H1 (cell line): ENCODE measurements at regions not wholly inside any gene's neighbourhood (a gene's known extent, or its start where the extent isn't known, plus 50 kb on each side); places are given as distances from the start of the nearest gene placed in this dataset.

Experiments
- CTCF ChIA-PET: fragments of 300-600 bp; sonication (Branson Sonifier 250); formaldehyde crosslinking; loops from one replicate; lab custom pipeline; 2021; ENCODE audit not compliant: partially characterized antibody; lab: Charles Lee
- POLR2A ChIA-PET: fragments of 300-600 bp; sonication (Branson Sonifier 250); formaldehyde crosslinking; loops from one replicate; lab custom pipeline; 2021; ENCODE audit warnings: inconsistent platforms; ENCODE audit not compliant: partially characterized antibody; lab: Charles Lee
- DNase-seq, 2 experiments: peaks; one replicate each; pipeline versions ENCODE4 v3.0.0 to v3.0.0-alpha.2; 2010 to 2022; ENCODE audit warnings: low spot score in 2 of 2, low read depth in 1 of 2, mixed read lengths in 1 of 2
- FAIRE-seq: peaks from 2 replicates; lab custom pipeline; 2011; peaks lifted over from hg19 to GRCh38; lab: Jason Lieb, UNC
- H2AFZ ChIP-seq: 2 replicates; pipeline ENCODE4 v1.8.1; 2012; ENCODE audit warnings: low read length, inconsistent platforms
- H2AK5ac ChIP-seq: 2 replicates; pipeline ENCODE4 v1.6.1; 2013; ENCODE audit warnings: low read depth, low read length
- H2BK120ac ChIP-seq: replicated peaks from 2 replicates; pipeline ENCODE3; 2013; ENCODE audit warnings: low read depth, low read length, inconsistent platforms
- H2BK12ac ChIP-seq: 2 replicates; pipeline ENCODE4 v1.6.1; 2013; ENCODE audit warnings: low read depth, low read length
- H2BK15ac ChIP-seq: 2 replicates; pipeline ENCODE4 v1.6.1; 2013; ENCODE audit warnings: low read length
- H2BK20ac ChIP-seq: 2 replicates; pipeline ENCODE4 v1.6.1; 2013; ENCODE audit warnings: low read length
- H2BK5ac ChIP-seq: 2 replicates; pipeline ENCODE4 v1.6.1; 2013; ENCODE audit warnings: low read depth, low read length
- H3K14ac ChIP-seq: 2 replicates; pipeline ENCODE4 v1.6.1; 2013; ENCODE audit warnings: inconsistent platforms; ENCODE audit not compliant: insufficient read length
- H3K18ac ChIP-seq: 2 replicates; pipeline ENCODE4 v1.6.1; 2013; ENCODE audit warnings: low read length; ENCODE audit errors: extremely low read depth
- H3K23ac ChIP-seq: 2 replicates; pipeline ENCODE4 v1.6.1; 2013; ENCODE audit warnings: inconsistent platforms; ENCODE audit not compliant: insufficient read length
- H3K23me2 ChIP-seq: 2 replicates; pipeline ENCODE4 v1.6.1; 2013; ENCODE audit warnings: low read depth, low read length
- H3K27ac ChIP-seq: 2 replicates; pipeline ENCODE4 v1.6.1; 2011; ENCODE audit warnings: low read depth, low read length, inconsistent platforms
- H3K27me3 ChIP-seq, 4 experiments: replicated peaks in 1 of 4; 1 replicate in 1 of 4; 2 replicates in 3 of 4; pipeline versions ENCODE4 v1.6.1 to v1.8.1; 2011 to 2013; ENCODE audit warnings: low read length in 3 of 4, mild to moderate bottlenecking in 3 of 4, inconsistent platforms in 2 of 4, mixed read lengths in 2 of 4, moderate library complexity in 1 of 4; ENCODE audit not compliant: control insufficient read depth in 3 of 4, insufficient read depth in 3 of 4; ENCODE audit errors: extremely low read depth in 1 of 4
- H3K36me3 ChIP-seq, 4 experiments: 2 replicates each; pipeline versions ENCODE4 v1.6.1 to v1.8.1; 2011 to 2013; ENCODE audit warnings: mild to moderate bottlenecking in 4 of 4, low read length in 3 of 4, moderate library complexity in 2 of 4, control low read depth in 1 of 4, inconsistent platforms in 1 of 4; ENCODE audit not compliant: insufficient read depth in 4 of 4, control insufficient read depth in 2 of 4
- H3K4ac ChIP-seq: replicated peaks from 2 replicates; pipeline ENCODE3; 2013; ENCODE audit warnings: low read length, low read depth, mixed read lengths, inconsistent platforms; ENCODE audit not compliant: insufficient read length
- H3K4me1 ChIP-seq, 4 experiments: replicated peaks in 1 of 4; 1 replicate in 1 of 4; 2 replicates in 3 of 4; pipeline versions ENCODE4 v1.6.1 to v1.8.1; 2011 to 2013; ENCODE audit warnings: low read length in 3 of 4, inconsistent platforms in 2 of 4, mixed read lengths in 1 of 4; ENCODE audit not compliant: insufficient read depth in 4 of 4, control insufficient read depth in 3 of 4
- H3K4me2 ChIP-seq, 2 experiments: 2 replicates each; pipeline versions ENCODE4 v1.6.1 to v1.8.1; 2011 to 2013; ENCODE audit warnings: low read depth in 2 of 2, low read length in 2 of 2, control low read depth in 1 of 2, inconsistent platforms in 1 of 2, mild to moderate bottlenecking in 1 of 2; ENCODE audit not compliant: insufficient read depth in 1 of 2
- H3K4me3 ChIP-seq, 4 experiments: fragments of 200-600, 300-600 bp in 1 of 4; sonication (generic), shearing (Covaris generic), sonication (Bioruptor Twin) in 1 of 4; 2 replicates each; pipeline versions ENCODE4 v1.5.1 to v1.8.1; 2011 to 2016; ENCODE audit warnings: low read length in 4 of 4, low read depth in 3 of 4, control low read depth in 2 of 4, inconsistent platforms in 2 of 4, mild to moderate bottlenecking in 2 of 4, mixed read lengths in 1 of 4, moderate library complexity in 1 of 4; ENCODE audit not compliant: insufficient read depth in 2 of 4; ENCODE audit errors: extremely low read depth in 1 of 4
- H3K56ac ChIP-seq: replicated peaks from 2 replicates; pipeline ENCODE3; 2013; ENCODE audit warnings: low read depth, mild to moderate bottlenecking, mixed read lengths, low read length, inconsistent platforms; ENCODE audit not compliant: insufficient read length
- H3K79me1 ChIP-seq: 2 replicates; pipeline ENCODE4 v1.6.1; 2013; ENCODE audit warnings: low read depth, low read length, control low read depth
- H3K79me2 ChIP-seq, 2 experiments: 2 replicates each; pipeline versions ENCODE4 v1.6.1 to v1.8.1; 2012 to 2013; ENCODE audit warnings: low read length in 2 of 2, mild to moderate bottlenecking in 2 of 2, inconsistent platforms in 1 of 2; ENCODE audit not compliant: insufficient read depth in 2 of 2, control insufficient read depth in 1 of 2
- H3K9ac ChIP-seq, 4 experiments: replicated peaks in 1 of 4; 1 replicate in 1 of 4; 2 replicates in 3 of 4; pipeline versions ENCODE4 v1.6.1 to v1.8.1; 2011 to 2013; ENCODE audit warnings: low read depth in 3 of 4, low read length in 3 of 4, control low read depth in 2 of 4, mild to moderate bottlenecking in 2 of 4, moderate library complexity in 2 of 4, inconsistent platforms in 1 of 4; ENCODE audit errors: extremely low read depth in 1 of 4
- H3K9me3 ChIP-seq, 2 experiments: 2 replicates each; pipeline versions ENCODE4 v1.6.1 to v1.8.1; 2012 to 2013; ENCODE audit warnings: mild to moderate bottlenecking in 2 of 2, moderate library complexity in 2 of 2, control low read depth in 1 of 2, inconsistent platforms in 1 of 2, low read depth in 1 of 2, low read length in 1 of 2, mixed read lengths in 1 of 2; ENCODE audit not compliant: insufficient read depth in 2 of 2
- H4K20me1 ChIP-seq, 2 experiments: replicated peaks in 1 of 2; 2 replicates each; pipeline versions ENCODE3 to v1.8.1; 2011 to 2013; ENCODE audit warnings: inconsistent platforms in 2 of 2, low read length in 2 of 2, mild to moderate bottlenecking in 1 of 2; ENCODE audit not compliant: insufficient read depth in 2 of 2, control insufficient read depth in 1 of 2
- H4K5ac ChIP-seq: 2 replicates; pipeline ENCODE4 v1.6.1; 2013; ENCODE audit warnings: low read length, low read depth, mixed read lengths, inconsistent platforms; ENCODE audit not compliant: insufficient read length
- H4K8ac ChIP-seq: 2 replicates; pipeline ENCODE4 v1.8.0; 2013; ENCODE audit warnings: mild to moderate bottlenecking, moderate library complexity, low read length, inconsistent platforms; ENCODE audit not compliant: insufficient read depth; ENCODE audit errors: extremely low read depth
- H4K91ac ChIP-seq: replicated peaks from 2 replicates; pipeline ENCODE3; 2013; ENCODE audit warnings: low read length, mixed read lengths, inconsistent platforms; ENCODE audit not compliant: insufficient read length
- CEBPB ChIP-seq: IDR thresholded peaks from 2 replicates; pipeline ENCODE4 v1.6.1; 2012; ENCODE audit warnings: low read depth, low read length
- WGBS, 2 experiments: shearing (Covaris generic) in 1 of 2; methylation state at CpG; one replicate each; pipeline versions ENCODE4 v1.1.6 to v1.1.7; 2013 to 2015; ENCODE audit warnings: low lambda C conversion rate in 2 of 2, mixed read lengths in 2 of 2, inconsistent platforms in 1 of 2, low coverage in 1 of 2, missing lambda C conversion rate in 1 of 2; ENCODE audit not compliant: insufficient replicate concordance in 2 of 2, insufficient coverage in 1 of 2, insufficient read length in 1 of 2; ENCODE audit errors: extremely low coverage in 1 of 2, missing lambda C conversion rate in 1 of 2; 5-methylcytosine and 5-hydroxymethylcytosine counted together

DNA sequence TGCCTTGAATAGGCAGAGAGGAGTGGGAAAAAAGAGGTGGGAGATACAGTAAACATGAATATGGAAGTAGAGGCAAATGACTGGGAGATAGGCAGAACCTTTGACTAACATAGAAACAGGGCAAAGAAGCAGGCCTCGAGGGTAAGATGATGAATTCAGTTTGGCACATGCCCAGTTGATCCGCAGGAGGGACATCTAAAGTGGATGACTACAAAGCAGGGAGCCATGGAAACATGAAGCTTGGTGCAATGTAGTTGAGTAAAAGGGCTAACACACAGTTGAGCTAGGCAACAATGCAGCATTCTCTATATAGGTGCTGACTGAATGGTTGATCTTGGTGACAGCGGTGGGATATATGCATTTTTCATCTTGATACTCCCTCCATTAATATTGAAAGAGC lies 253.8 kb downstream of the DMRT2 start:
- Histone ChIP-seq H3K23me2 (no peaks in the 10 kb centered on the region), H2AFZ (no peak overlapping the region)

More for the DNA sequence above, 253.8 kb downstream of the DMRT2 start:
- no peak overlapping the region for H2BK20ac ChIP-seq
- no peak for DNase-seq
- no peak overlapping the region for H2AK5ac ChIP-seq
- no peak overlapping the region for H2BK5ac ChIP-seq
- H3K56ac ChIP-seq: no peak overlapping the region
- H3K18ac ChIP-seq: no peak overlapping the region
- H4K91ac ChIP-seq: no peak overlapping the region
- H3K14ac ChIP-seq: no peak overlapping the region
- H3K9me3 ChIP-seq: peaks cover 70 to 81% of the 10 kb centered on the region in 2 experiments
- POLR2A ChIA-PET: no interaction called here
- H2BK15ac ChIP-seq: no peak overlapping the region
- H3K9ac ChIP-seq: no peak overlapping the region
- no peaks in the 10 kb centered on the region for H3K79me1 ChIP-seq
- no peak overlapping the region for H3K4me2 ChIP-seq
- H3K79me2 ChIP-seq: no peaks in the 10 kb centered on the region
- H4K8ac ChIP-seq: no peak overlapping the region
- WGBS, 2 experiments: 44% methylated on average over 3 of the region's 3 CpGs; no CpG with 5 or more reads in 1 of the 2 experiments
- no peaks in the 10 kb centered on the region for H4K20me1 ChIP-seq
- H2BK12ac ChIP-seq: no peak overlapping the region
- CTCF ChIA-PET: no interaction called here
- H3K27me3 ChIP-seq: no peaks in the 10 kb centered on the region
- H4K5ac ChIP-seq: no peak overlapping the region
- no peaks in the 10 kb centered on the region for H3K4me1 ChIP-seq
- H3K4ac ChIP-seq: no peak overlapping the region
- TF ChIP-seq CEBPB: no peak
- TF ChIP-seq, all 59 proteins: peak for 0
- H3K4me3 ChIP-seq: no peak overlapping the region
- H2BK120ac ChIP-seq: no peak overlapping the region
- no peak overlapping the region for H3K23ac ChIP-seq
- H3K27ac ChIP-seq: no peak overlapping the region
- FAIRE-seq: no peak
- H3K36me3 ChIP-seq: no peaks in the 10 kb centered on the region; a peak in 1 of 8 replicates
